BLaER1 (cell line): ENCODE measurements at regions not wholly inside any gene's neighbourhood (a gene's known extent, or its start where the extent isn't known, plus 50 kb on each side); places are given as distances from the start of the nearest gene placed in this dataset.

Experiments used
- H3K27ac ChIP-seq: shearing (Covaris generic); formaldehyde crosslinking; 2 replicates; pipeline ENCODE4 v1.8.1; 2022
- H3K27me3 ChIP-seq: shearing (Covaris generic); formaldehyde crosslinking; 2 replicates; pipeline ENCODE4 v1.8.1; 2022
- H3K36me3 ChIP-seq: shearing (Covaris generic); formaldehyde crosslinking; 2 replicates; pipeline ENCODE4 v1.8.1; 2022
- H3K4me1 ChIP-seq: shearing (Covaris generic); formaldehyde crosslinking; 2 replicates; pipeline ENCODE4 v1.8.1; 2022
- H3K4me2 ChIP-seq: shearing (Covaris generic); formaldehyde crosslinking; 2 replicates; pipeline ENCODE4 v1.8.1; 2022
- H3K4me3 ChIP-seq: shearing (Covaris generic); formaldehyde crosslinking; 2 replicates; pipeline ENCODE4 v1.8.1; 2022
- H3K9ac ChIP-seq: shearing (Covaris generic); formaldehyde crosslinking; 2 replicates; pipeline ENCODE4 v1.8.1; 2022
- H3K9me3 ChIP-seq: shearing (Covaris generic); formaldehyde crosslinking; 2 replicates; pipeline ENCODE4 v1.8.1; 2022
- H4K20me1 ChIP-seq: shearing (Covaris generic); formaldehyde crosslinking; 2 replicates; pipeline ENCODE4 v1.8.1; 2022
- Cebpa-rat ChIP-seq: shearing (Covaris generic); IDR thresholded peaks from 2 replicates; pipeline ENCODE4 v1.8.1; 2022

- Histone ChIP-seq H4K20me1 (no peaks in the 10 kb centered on the region), H3K4me3 (0 out of 2 replicates have a peak overlapping the region, but pooled peaks have one; percentile 8), H3K9me3 (peaks cover 41% of the 10 kb centered on the region), H3K4me2 (no peak overlapping the region), H3K9ac (no peak overlapping the region), H3K27me3 (no peaks in the 10 kb centered on the region), H3K4me1 (peaks cover 14% of the 10 kb centered on the region), H3K27ac (no peak overlapping the region), H3K36me3 (no peaks in the 10 kb centered on the region)
- no peak for TF ChIP-seq Cebpa-rat
These were observed 122.3 kb downstream of the MYCN start for GRCh38 chr2:16062471-16063250.

- TF ChIP-seq Cebpa-rat, result no peak
- no peaks in the 10 kb centered on the region for H3K36me3 ChIP-seq
- H3K9ac ChIP-seq, result no peak overlapping the region
- H3K4me3 ChIP-seq, result no peak overlapping the region
- H3K27me3 ChIP-seq, result no peaks in the 10 kb centered on the region
- H4K20me1 ChIP-seq, result no peaks in the 10 kb centered on the region
- H3K9me3 ChIP-seq, result peaks cover 41% of the 10 kb centered on the region
- H3K4me2 ChIP-seq, result no peak overlapping the region
- H3K4me1 ChIP-seq, result peaks cover 24% of the 10 kb centered on the region
- H3K27ac ChIP-seq, result no peak overlapping the region
These were observed 121.3 kb downstream of the MYCN start for GRCh38 chr2:16061441-16062217.

GRCh38 chr2:16060936-16061338, 120.6 kb downstream of the MYCN start:
- no peak overlapping the region for H3K9ac ChIP-seq
- no peaks in the 10 kb centered on the region for H3K36me3 ChIP-seq
- peaks cover 30% of the 10 kb centered on the region for H3K4me1 ChIP-seq
- no peaks in the 10 kb centered on the region for H3K27me3 ChIP-seq
- no peak overlapping the region for H3K4me3 ChIP-seq
- no peaks in the 10 kb centered on the region for H4K20me1 ChIP-seq
- no peak overlapping the region for H3K4me2 ChIP-seq
- peaks cover 37% of the 10 kb centered on the region for H3K9me3 ChIP-seq
- H3K27ac ChIP-seq, result no peak overlapping the region
- TF ChIP-seq Cebpa-rat, result no peak

GRCh38 chr2:16060125-16060935, 120.0 kb downstream of the MYCN start:
- TF ChIP-seq Cebpa-rat, result no peak
- no peak overlapping the region for H3K27ac ChIP-seq
- H3K36me3 ChIP-seq, result no peaks in the 10 kb centered on the region
- H3K4me1 ChIP-seq, result peaks cover 37% of the 10 kb centered on the region
- H3K9me3 ChIP-seq, result peaks cover 37% of the 10 kb centered on the region
- no peaks in the 10 kb centered on the region for H4K20me1 ChIP-seq
- H3K9ac ChIP-seq, result no peak overlapping the region
- H3K4me3 ChIP-seq, result no peak overlapping the region
- H3K27me3 ChIP-seq, result no peaks in the 10 kb centered on the region
- no peak overlapping the region for H3K4me2 ChIP-seq

- Histone ChIP-seq H3K9ac (no peak overlapping the region), H3K36me3 (no peaks in the 10 kb centered on the region), H4K20me1 (no peaks in the 10 kb centered on the region), H3K4me2 (no peak overlapping the region), H3K27me3 (no peaks in the 10 kb centered on the region), H3K4me1 (peaks cover 45% of the 10 kb centered on the region), H3K9me3 (peaks cover 30% of the 10 kb centered on the region), H3K27ac (no peak overlapping the region), H3K4me3 (no peak overlapping the region)
- TF ChIP-seq Cebpa-rat, result no peak
These were observed 119.2 kb downstream of the MYCN start for GRCh38 chr2:16059393-16060016.

GRCh38 chr2:16058747-16059358, 118.5 kb downstream of the MYCN start:
- Histone ChIP-seq H3K9ac (no peak overlapping the region), H3K27ac (no peak overlapping the region), H3K27me3 (no peaks in the 10 kb centered on the region), H3K4me2 (no peak overlapping the region), H3K4me3 (no peak overlapping the region), H3K36me3 (no peaks in the 10 kb centered on the region), H3K4me1 (peaks cover 50% of the 10 kb centered on the region), H4K20me1 (no peaks in the 10 kb centered on the region), H3K9me3 (peaks cover 24% of the 10 kb centered on the region)
- no peak for TF ChIP-seq Cebpa-rat

- peaks cover 18% of the 10 kb centered on the region for H3K9me3 ChIP-seq
- peaks cover 55% of the 10 kb centered on the region for H3K4me1 ChIP-seq
- no peak overlapping the region for H3K9ac ChIP-seq
- H3K36me3 ChIP-seq, result no peaks in the 10 kb centered on the region
- no peak overlapping the region for H3K4me3 ChIP-seq
- no peaks in the 10 kb centered on the region for H4K20me1 ChIP-seq
- peak overlapping the region; percentile 22; the same call in 1 of the 2 replicates for H3K4me2 ChIP-seq
- H3K27ac ChIP-seq, result peak overlapping the region; percentile 44; the same call in 1 of the 2 replicates
- H3K27me3 ChIP-seq, result no peaks in the 10 kb centered on the region
- no peak for TF ChIP-seq Cebpa-rat
These were observed 117.9 kb downstream of the MYCN start for GRCh38 chr2:16058256-16058655.

- peaks cover 57% of the 10 kb centered on the region for H3K4me1 ChIP-seq
- no peaks in the 10 kb centered on the region for H4K20me1 ChIP-seq
- peak overlapping the region; percentile 44; the same call in 1 of the 2 replicates for H3K27ac ChIP-seq
- no peaks in the 10 kb centered on the region for H3K27me3 ChIP-seq
- no peak overlapping the region for H3K4me3 ChIP-seq
- H3K36me3 ChIP-seq, result no peaks in the 10 kb centered on the region
- no peak overlapping the region for H3K9ac ChIP-seq
- peaks cover 12% of the 10 kb centered on the region for H3K9me3 ChIP-seq
- peak overlapping the region; percentile 22; the same call in 1 of the 2 replicates for H3K4me2 ChIP-seq
- TF ChIP-seq Cebpa-rat, result no peak
These were observed 117.3 kb downstream of the MYCN start for GRCh38 chr2:16057661-16058060.
